ENCODE measurements at regions not wholly inside any gene's neighbourhood (a gene's known extent, or its start where the extent isn't known, plus 50 kb on each side); places are given as distances from the start of the nearest gene placed in this dataset.

GRCh38 chr12:89975574-89975973 lies 266.9 kb upstream of the ATP2B1 start:
- no peak for DNase-seq (ENCODE audit: low read depth in 2 of 3, low spot score in 2 of 3)

- no peak for DNase-seq (ENCODE audit: low read depth in 2 of 3, low spot score in 2 of 3)
These were observed 263.2 kb upstream of the ATP2B1 start for GRCh38 chr12:89971880-89972279.

GRCh38 chr12:89970722-89971121 lies 262.1 kb upstream of the ATP2B1 start:
- no peak for DNase-seq (ENCODE audit: low read depth in 2 of 3, low spot score in 2 of 3)

DNA sequence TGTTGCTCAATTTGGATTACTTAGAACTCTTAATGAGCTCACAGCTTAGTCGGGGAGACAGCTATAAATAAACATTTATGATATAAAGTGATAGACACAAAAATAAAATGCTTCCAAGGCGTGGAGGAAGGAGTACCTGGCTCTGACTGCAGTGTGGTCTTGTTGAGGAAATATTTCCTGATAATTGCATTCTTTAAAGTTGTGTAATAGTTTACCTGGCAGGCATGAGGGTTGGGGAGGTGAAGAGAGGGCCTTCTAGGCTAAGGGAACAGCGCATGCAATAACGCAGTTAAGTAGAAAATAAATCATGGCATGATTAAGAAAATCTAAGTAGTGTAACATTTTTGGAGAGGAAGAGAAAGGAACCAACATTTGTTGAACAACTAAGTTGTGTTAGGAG lies 260.5 kb upstream of the ATP2B1 start:
- DNase-seq (ENCODE audit: low read depth in 2 of 3, low spot score in 2 of 3), result no peak

- no peak for DNase-seq (ENCODE audit: low read depth in 2 of 3, low spot score in 2 of 3)
These were observed 259.6 kb upstream of the ATP2B1 start for GRCh38 chr12:89968151-89968700.

GRCh38 chr12:89966495-89967240 lies 258.0 kb upstream of the ATP2B1 start:
- no peak for DNase-seq (ENCODE audit: low read depth in 2 of 3, low spot score in 2 of 3)

DNA sequence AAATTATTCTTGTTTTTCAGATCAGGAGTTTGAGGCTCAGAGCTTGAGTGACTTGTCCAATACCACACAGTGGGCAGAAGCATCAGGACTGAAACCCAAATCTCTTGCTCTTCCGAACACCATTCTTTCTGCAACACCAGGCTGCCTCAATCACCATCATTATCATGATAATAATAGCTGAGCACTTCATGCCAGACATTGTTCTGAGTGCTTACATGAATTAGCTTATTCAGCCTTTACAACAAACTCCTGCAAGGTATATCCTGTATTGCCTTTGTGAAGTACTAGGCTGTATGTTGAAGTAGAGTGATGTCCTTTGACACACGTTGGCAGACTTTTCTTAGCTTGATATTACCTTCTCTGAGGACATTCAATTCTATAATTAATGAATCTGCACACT lies 257.4 kb upstream of the ATP2B1 start:
- DNase-seq (ENCODE audit: low read depth in 2 of 3, low spot score in 2 of 3), result no peak

GRCh38 chr12:89962648-89963047 lies 254.0 kb upstream of the ATP2B1 start:
- no peak for DNase-seq (ENCODE audit: low read depth in 2 of 3, low spot score in 2 of 3)

DNA sequence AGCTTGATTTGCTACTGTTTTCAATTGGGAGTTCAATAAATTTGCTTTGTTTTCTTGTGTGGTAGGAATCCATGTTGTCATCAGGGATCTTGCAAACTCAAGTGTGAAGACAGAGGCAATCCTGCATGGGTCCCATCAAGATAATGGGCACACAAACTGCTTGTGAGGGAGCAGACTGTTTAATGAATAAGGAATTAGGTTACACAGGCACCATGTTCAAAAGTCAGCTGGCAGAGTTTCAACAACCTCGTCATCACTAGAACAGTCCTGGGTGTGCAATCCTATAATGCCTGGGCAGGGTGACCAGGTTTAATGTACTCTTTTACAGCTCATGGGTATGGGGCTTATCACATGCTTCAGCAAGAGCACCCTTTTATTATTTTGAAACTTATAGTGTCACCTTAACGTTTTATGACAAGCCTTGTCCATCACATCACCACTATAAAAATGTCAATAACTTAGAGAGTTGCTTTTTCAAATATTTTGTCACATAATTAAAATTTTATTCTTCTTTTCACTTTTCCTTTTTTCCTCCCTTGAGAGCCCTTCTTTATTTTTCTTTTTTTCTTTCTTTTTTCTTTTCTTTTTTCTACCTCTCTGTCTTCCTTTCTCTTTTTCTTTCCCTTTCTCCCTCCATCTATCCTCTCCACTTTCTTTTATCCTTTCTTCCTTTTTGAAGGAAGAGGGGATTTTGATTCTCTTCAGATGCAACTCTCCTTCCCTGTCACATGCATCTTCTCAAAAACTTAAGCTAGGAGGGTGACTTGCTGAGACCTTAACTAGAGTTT lies 252.2 kb upstream of the ATP2B1 start:
- DNase-seq (ENCODE audit: low read depth in 2 of 3, low spot score in 2 of 3), result no peak

DNA sequence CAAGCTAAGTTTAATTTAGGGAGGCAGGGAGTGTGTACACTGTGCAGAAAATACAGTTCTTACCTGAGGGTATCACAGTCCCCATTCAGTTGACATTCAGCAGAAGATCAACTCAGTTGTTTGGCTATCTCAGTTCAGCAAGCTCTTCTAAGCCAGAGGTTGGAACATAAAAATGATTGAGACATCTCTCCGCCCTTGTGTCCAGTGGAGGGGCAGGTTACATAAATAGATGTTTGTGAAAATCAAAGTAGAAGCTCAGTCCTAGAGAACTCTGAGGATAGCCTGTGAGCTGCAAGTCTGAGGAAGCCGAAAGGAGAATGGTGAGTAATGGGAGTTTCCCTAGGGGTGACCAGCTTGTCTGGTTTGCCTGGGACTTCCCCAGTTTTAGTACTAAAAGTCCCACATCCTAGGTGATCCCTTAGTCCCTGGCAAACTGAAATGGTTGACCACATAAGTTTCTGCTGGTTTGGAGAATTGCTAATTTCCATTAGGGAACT lies 251.4 kb upstream of the ATP2B1 start:
- DNase-seq (ENCODE audit: low read depth in 2 of 3, low spot score in 2 of 3), result no peak

- DNase-seq (ENCODE audit: low read depth in 2 of 3, low spot score in 2 of 3), result no peak
These were observed 250.5 kb upstream of the ATP2B1 start for GRCh38 chr12:89959179-89959578.

DNA sequence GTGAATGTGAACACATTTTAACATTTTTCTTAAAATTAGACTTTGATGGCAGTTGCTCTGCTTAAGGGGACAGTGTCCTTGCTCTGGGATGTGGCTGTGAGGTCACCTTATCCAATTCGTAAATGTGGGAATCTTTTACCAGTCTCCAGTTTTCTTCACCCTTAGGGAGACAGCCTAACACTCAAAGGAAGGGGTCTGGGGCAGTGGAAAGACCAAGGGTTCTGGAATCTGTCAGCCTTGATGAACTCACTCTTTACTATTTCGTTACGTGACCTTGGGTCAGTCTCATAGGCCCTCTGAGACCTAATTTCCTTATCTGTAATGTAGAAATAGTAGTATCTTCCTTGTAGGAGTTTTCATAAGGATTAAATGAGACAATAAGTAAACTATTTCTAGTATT lies 245.6 kb upstream of the ATP2B1 start:
- no peak for DNase-seq (ENCODE audit: low read depth in 2 of 3, low spot score in 2 of 3)

GRCh38 chr12:89951694-89952060 lies 243.0 kb upstream of the ATP2B1 start:
- no peak for DNase-seq (ENCODE audit: low read depth in 2 of 3, low spot score in 2 of 3)

DNA sequence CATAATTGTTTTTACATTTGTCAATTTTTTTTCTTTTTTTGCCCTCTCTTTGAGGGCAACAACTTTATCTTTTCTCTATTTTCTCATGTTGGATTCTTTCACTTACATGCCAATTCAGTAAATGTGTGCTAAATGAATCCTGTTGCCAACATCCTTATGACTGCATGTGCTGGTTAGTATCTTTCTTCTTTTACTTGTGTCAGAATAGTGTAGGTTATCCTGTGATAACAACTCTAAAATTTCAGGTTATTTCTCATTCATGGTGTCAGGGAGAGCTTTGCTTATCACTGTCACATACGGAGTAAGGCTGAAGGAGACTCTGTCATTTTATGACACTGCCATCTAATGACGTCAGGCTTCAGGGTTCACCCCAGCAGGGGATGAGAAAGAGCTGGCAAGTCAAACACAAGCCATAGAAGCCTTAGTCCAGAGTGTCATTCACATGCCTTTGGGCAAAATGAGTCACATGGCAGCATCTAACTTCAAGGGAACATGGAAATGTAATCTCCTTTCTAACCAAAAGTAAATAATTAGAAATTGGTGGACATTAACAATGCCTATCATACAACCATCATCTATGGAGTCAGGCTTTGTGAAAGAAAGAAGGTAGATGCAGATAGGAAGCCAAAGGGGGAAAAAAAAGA lies 242.5 kb upstream of the ATP2B1 start:
- DNase-seq (ENCODE audit: low read depth in 2 of 3, low spot score in 2 of 3), result no peak

DNA sequence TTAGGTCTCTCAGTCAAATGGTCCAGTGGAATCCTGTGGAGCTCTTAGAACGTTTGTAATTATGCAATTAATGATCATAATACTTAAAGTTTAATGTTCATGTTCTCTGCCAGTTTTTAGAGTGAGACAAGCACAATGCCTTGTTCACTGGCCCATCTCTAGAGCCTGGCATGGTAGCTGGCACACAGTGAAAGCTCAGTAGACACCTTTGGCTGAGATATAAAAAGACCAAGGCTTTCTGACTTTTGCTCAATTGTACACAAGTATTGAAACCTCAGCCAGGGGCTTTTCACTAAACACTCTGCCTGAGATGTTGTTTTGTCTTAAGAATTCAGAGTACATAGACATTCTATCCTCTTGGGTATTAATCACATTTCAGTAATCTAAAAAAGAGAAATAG lies 241.8 kb upstream of the ATP2B1 start:
- no peak for DNase-seq (ENCODE audit: low read depth in 2 of 3, low spot score in 2 of 3)

- no peak for DNase-seq (ENCODE audit: low read depth in 2 of 3, low spot score in 2 of 3)
These were observed 241.0 kb upstream of the ATP2B1 start for GRCh38 chr12:89949457-89950195.

DNA sequence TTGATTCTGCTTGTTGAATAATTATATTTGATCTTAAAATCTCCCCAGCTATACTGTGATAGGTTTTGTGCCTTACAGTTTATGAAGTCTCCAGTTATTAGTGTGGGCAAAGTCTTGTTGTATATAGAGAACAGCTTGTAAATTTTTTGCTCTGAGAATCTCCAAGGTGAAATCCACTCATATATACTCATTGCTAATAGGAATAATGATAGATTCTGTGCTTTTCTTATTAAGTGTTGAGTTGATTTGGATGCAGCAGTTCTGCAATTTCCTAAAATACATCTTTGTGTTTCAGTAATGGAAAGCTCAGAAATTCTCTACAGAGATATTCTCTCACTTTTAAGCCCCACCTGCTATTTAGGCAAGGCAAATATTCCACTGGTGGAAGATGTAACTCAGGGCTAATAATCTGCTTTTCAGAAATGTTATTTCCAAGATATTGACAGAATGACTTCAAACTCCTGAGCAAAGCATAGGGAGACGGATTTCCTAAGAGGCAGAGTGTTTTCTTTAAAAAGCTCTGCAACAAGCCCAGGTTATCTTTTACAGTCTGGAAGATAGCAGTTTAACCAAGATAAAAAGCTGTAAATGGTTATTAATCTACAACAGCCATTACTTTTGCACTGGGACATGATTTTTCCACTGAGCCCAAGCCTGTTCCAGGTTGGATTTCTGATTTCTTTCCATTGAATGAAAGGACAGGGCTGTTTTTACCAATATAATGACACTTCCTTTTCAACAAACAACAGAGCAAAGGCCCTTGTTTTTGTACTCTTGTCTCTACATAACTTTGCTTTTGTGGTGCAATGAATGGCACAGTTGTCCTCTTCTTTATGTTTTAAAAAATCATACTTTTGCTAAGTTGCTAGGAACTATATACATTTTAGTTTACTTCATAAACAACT lies 239.9 kb upstream of the ATP2B1 start:
- DNase-seq (ENCODE audit: low read depth in 2 of 3, low spot score in 2 of 3), result no peak

DNA sequence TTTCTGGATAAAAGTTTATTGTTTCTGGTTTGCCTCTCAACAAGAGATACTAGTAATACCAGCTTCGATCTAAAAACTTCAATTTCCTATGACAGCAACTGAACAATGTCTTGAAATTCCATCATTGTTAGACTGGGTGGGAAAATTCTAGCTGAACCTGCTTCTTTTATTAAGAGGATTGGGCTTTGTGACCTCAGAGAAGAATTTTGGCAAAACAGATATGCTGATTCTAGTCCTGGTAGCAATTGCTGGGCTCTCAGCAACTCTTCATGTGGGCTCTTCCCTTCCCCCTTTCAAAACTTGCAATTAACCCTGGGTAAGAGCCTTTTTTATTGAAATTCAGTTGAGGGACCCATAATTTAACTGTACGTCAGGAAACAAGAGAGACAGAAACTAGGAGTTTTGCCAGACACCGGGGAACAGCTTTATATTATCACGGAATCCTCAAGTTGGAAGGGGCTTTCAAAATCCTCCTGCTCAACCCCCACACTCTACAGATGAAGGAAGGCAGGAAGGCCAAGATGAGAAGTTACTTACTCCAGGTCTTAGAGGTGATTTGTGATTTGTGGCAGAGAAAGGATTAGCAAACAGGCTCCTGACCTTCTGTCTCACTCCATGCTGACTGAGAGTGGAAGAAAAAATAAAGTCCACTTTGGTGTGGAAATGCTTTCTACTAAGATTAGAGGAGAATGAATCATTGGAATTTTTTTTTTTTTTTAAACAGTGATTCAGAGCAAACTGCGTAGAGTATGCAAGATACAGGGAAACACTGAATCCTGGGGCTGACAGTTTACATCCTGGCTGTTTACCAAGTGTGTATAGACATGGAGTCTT lies 239.0 kb upstream of the ATP2B1 start:
- no peak for DNase-seq (ENCODE audit: low read depth in 2 of 3, low spot score in 2 of 3)

DNA sequence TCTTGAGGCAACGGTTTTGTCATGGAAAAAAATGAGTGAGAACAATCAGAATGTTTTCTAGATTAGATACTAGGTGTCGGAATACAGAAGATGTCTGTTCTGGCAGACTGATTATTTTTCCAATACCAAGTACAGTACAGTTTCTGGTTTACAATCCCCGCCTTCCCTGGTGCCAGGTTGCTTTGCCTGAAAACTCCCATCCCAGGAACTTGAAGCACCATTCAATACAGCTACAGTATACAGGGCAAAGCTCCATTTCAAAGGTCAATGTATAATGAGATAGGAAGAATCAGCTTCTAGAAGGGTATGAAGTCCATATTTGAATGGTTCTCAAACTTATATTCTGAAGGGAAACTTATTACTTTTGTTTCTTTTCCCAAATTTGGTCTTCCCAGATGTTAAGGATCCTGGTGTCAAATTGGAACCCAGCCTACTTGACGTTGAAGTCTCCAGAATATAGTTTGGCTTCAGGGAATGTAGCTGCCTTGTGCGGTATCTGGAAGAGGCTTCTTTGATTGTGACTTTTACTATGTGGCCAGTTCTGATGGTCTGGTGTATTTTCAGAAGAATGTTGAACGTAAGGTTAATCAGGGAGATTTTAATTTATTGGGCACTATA lies 238.0 kb upstream of the ATP2B1 start:
- DNase-seq (ENCODE audit: low read depth in 2 of 3, low spot score in 2 of 3), result no peak
